ENCODE measurements at regions not wholly inside any gene's neighbourhood (a gene's known extent, or its start where the extent isn't known, plus 50 kb on each side); places are given as distances from the start of the nearest gene placed in this dataset.

GRCh38 chr2:216564611-216565010 is 66.0 kb downstream of the RPL37A start:
- Histone ChIP-seq H3F3A (ENCODE audit: insufficient read depth, low read length, poor library complexity, severe bottlenecking) (no peaks in the 10 kb centered on the region), H3K36me3 (ENCODE audit: insufficient read depth, low read length) (no peaks in the 10 kb centered on the region), H3K4me3 (ENCODE audit: low read length) (no peak overlapping the region), H3K27ac (ENCODE audit: low read length) (no peak overlapping the region), H3K9me3 (ENCODE audit: low read length) (no peaks in the 10 kb centered on the region), H3K9ac (ENCODE audit: low read length) (no peak overlapping the region), H3K4me2 (ENCODE audit: low read length) (no peak overlapping the region), H3K27me3 (ENCODE audit: insufficient read depth, low read depth, low read length) (no peaks in the 10 kb centered on the region), H3K9me2 (ENCODE audit: insufficient read depth, low read length) (no peaks in the 10 kb centered on the region), H3K79me2 (replicated peaks; ENCODE audit: insufficient read depth, low read length) (no peaks in the 10 kb centered on the region), H4K20me1 (ENCODE audit: insufficient read depth) (no peaks in the 10 kb centered on the region), H2AFZ (ENCODE audit: low read depth, low read length) (no peak overlapping the region)
- no peak for TF ChIP-seq RAD21 (conservative IDR thresholded peaks at IDR 0.05)
- no peak for TF ChIP-seq CTCF (IDR thresholded peaks at IDR 0.05; ENCODE audit: poor library complexity, severe bottlenecking)
- no peak for TF ChIP-seq EZH2 (IDR thresholded peaks at IDR 0.05; ENCODE audit: borderline replicate concordance, insufficient read depth, low read length, poor library complexity, severe bottlenecking)
- no peak for TF ChIP-seq SMC3 (conservative IDR thresholded peaks at IDR 0.05; ENCODE audit: poor library complexity)
- no peak for TF ChIP-seq TAF1 (IDR thresholded peaks at IDR 0.05; ENCODE audit: low read depth)

GRCh38 chr2:216565956-216566355 is 67.3 kb upstream of the IGFBP2 start:
- no peak overlapping the region for H3K27ac ChIP-seq (ENCODE audit: low read length)
- no peak overlapping the region for H2AFZ ChIP-seq (ENCODE audit: low read depth, low read length)
- no peak overlapping the region for H3K4me2 ChIP-seq (ENCODE audit: low read length)
- H4K20me1 ChIP-seq (ENCODE audit: insufficient read depth), result no peaks in the 10 kb centered on the region
- H3F3A ChIP-seq (ENCODE audit: insufficient read depth, low read length, poor library complexity, severe bottlenecking), result no peaks in the 10 kb centered on the region
- H3K79me2 ChIP-seq (replicated peaks; ENCODE audit: insufficient read depth, low read length), result no peaks in the 10 kb centered on the region
- H3K9ac ChIP-seq (ENCODE audit: low read length), result no peak overlapping the region
- H3K36me3 ChIP-seq (ENCODE audit: insufficient read depth, low read length), result no peaks in the 10 kb centered on the region
- H3K27me3 ChIP-seq (ENCODE audit: insufficient read depth, low read depth, low read length), result no peaks in the 10 kb centered on the region
- no peaks in the 10 kb centered on the region for H3K9me2 ChIP-seq (ENCODE audit: insufficient read depth, low read length)
- no peak overlapping the region for H3K4me3 ChIP-seq (ENCODE audit: low read length)
- TF ChIP-seq EP300 (conservative IDR thresholded peaks at IDR 0.05; ENCODE audit: poor library complexity, severe bottlenecking) (no peak), REST (IDR thresholded peaks at IDR 0.05; ENCODE audit: borderline replicate concordance) (no peak), SMC3 (conservative IDR thresholded peaks at IDR 0.05; ENCODE audit: poor library complexity) (no peak), CTCF (IDR thresholded peaks at IDR 0.05; ENCODE audit: poor library complexity, severe bottlenecking) (no peak), RAD21 (conservative IDR thresholded peaks at IDR 0.05) (no peak), TAF1 (IDR thresholded peaks at IDR 0.05; ENCODE audit: low read depth) (no peak), MXI1 (conservative IDR thresholded peaks at IDR 0.05; ENCODE audit: poor library complexity, severe bottlenecking) (no peak), POLR2AphosphoS5 (IDR thresholded peaks at IDR 0.05) (no peak), EZH2 (IDR thresholded peaks at IDR 0.05; ENCODE audit: borderline replicate concordance, insufficient read depth, low read length, poor library complexity, severe bottlenecking) (no peak)
- H3K9me3 ChIP-seq (ENCODE audit: low read length), result no peaks in the 10 kb centered on the region
